ENCODE measurements at regions not wholly inside any gene's neighbourhood (a gene's known extent, or its start where the extent isn't known, plus 50 kb on each side); places are given as distances from the start of the nearest gene placed in this dataset.
A peak's percentile ranks its signal among the peaks of the same experiment; 100 is the strongest.

- TF ChIP-seq CTCF (IDR thresholded peaks at IDR 0.05; ENCODE audit: control insufficient read depth, extremely low read depth, insufficient read depth) = no peak
- no peak for DNase-seq (ENCODE audit: low read depth)
- no peak overlapping the region for H3K4me3 ChIP-seq (ENCODE audit: low read depth, low read length)
Observed at GRCh38 chr4:135353008-135353407, 1151.4 kb upstream of the PABPC4L start.

- no peak for TF ChIP-seq CTCF (IDR thresholded peaks at IDR 0.05; ENCODE audit: control insufficient read depth, extremely low read depth, insufficient read depth)
- no peak for DNase-seq (ENCODE audit: low read depth)
- no peak overlapping the region for H3K4me3 ChIP-seq (ENCODE audit: low read depth, low read length)
Observed at GRCh38 chr4:135344492-135344891, 1142.9 kb upstream of the PABPC4L start.

- H3K4me3 ChIP-seq (ENCODE audit: low read depth, low read length) = no peak overlapping the region
- no peak for DNase-seq (ENCODE audit: low read depth)
- no peak for TF ChIP-seq CTCF (IDR thresholded peaks at IDR 0.05; ENCODE audit: control insufficient read depth, extremely low read depth, insufficient read depth)
Observed at GRCh38 chr4:135338181-135338580, 1136.6 kb upstream of the PABPC4L start.

GRCh38 chr4:135325264-135325663 is 1123.7 kb upstream of the PABPC4L start:
- no peak for DNase-seq (ENCODE audit: low read depth)
- no peak overlapping the region for H3K4me3 ChIP-seq (ENCODE audit: low read depth, low read length)
- TF ChIP-seq CTCF (IDR thresholded peaks at IDR 0.05; ENCODE audit: control insufficient read depth, extremely low read depth, insufficient read depth) = no peak

- DNase-seq (ENCODE audit: low read depth) = no peak
- H3K4me3 ChIP-seq (ENCODE audit: low read depth, low read length) = no peak overlapping the region
- peak; percentile 34 for TF ChIP-seq CTCF (IDR thresholded peaks at IDR 0.05; ENCODE audit: control insufficient read depth, extremely low read depth, insufficient read depth)
Observed at GRCh38 chr4:135319685-135320084, 1118.1 kb upstream of the PABPC4L start.

GRCh38 chr4:135316266-135316779 is 1114.7 kb upstream of the PABPC4L start:
- DNase-seq (ENCODE audit: low read depth) = no peak
- no peak for TF ChIP-seq CTCF (IDR thresholded peaks at IDR 0.05; ENCODE audit: control insufficient read depth, extremely low read depth, insufficient read depth)

GRCh38 chr4:135290136-135290535 is 1088.5 kb upstream of the PABPC4L start:
- no peak overlapping the region for H3K4me3 ChIP-seq (ENCODE audit: low read depth, low read length)
- DNase-seq (ENCODE audit: low read depth) = no peak
- TF ChIP-seq CTCF (IDR thresholded peaks at IDR 0.05; ENCODE audit: control insufficient read depth, extremely low read depth, insufficient read depth) = no peak

More at GRCh38 chr4:135316266-135316779, 1114.7 kb upstream of the PABPC4L start:
- no peak overlapping the region for H3K4me3 ChIP-seq (ENCODE audit: low read depth, low read length)

Measured in LNCaP clone FGC (cell line).